Adrenal gland (tissue), 9 donors: ENCODE measurements at regions not wholly inside any gene's neighbourhood (a gene's known extent, or its start where the extent isn't known, plus 50 kb on each side); places are given as distances from the start of the nearest gene placed in this dataset.

ENCODE experiments used
- DNase-seq, 7 donors: peaks; one replicate each; pipeline ENCODE4 v3.0.0-alpha.2; 2019 to 2020
- H3K27ac ChIP-seq, 5 donors: fragments of 200-600 bp; sonication (generic) in 4 of 5; 1 replicate in 3 of 5; 2 replicates in 2 of 5; pipeline versions ENCODE4 v1.5.1 to v1.8.0; 2016 to 2020; ENCODE audit warnings: mild to moderate bottlenecking in 1 of 5
- H3K27me3 ChIP-seq: fragments of 200-600 bp; 2 replicates; pipeline ENCODE4 v1.8.0; 2021
- H3K36me3 ChIP-seq, 2 donors: fragments of 200-600 bp; replicated peaks in 1 of 2; 1 replicate in 1 of 2; 2 replicates in 1 of 2; pipeline versions ENCODE4 v1.5.1 to v1.8.0; 2018 to 2022
- H3K4me1 ChIP-seq, 2 donors: fragments of 200-600 bp; replicated peaks in 1 of 2; 1 replicate in 1 of 2; 2 replicates in 1 of 2; pipeline versions ENCODE4 v1.5.1 to v1.8.0; 2018 to 2021
- H3K4me3 ChIP-seq, 4 donors: fragments of 200-600 bp; sonication (generic) in 3 of 4; one replicate each; pipeline ENCODE4 v1.5.1; 2016 to 2018
- H3K9me3 ChIP-seq, 3 donors: fragments of 200-600 bp; sonication (generic) in 1 of 3; replicated peaks in 1 of 3; 1 replicate in 2 of 3; 2 replicates in 1 of 3; pipeline versions ENCODE4 v1.5.1 to v1.8.0; 2016 to 2021
- POLR2A ChIP-seq, 2 donors: fragments of 450-650 bp; IDR thresholded peaks; one replicate each; pipeline ENCODE4 v1.6.1; 2017; ENCODE audit warnings: antibody characterized with exemption in 2 of 2, mild to moderate bottlenecking in 2 of 2, moderate library complexity in 1 of 2
- WGBS, 4 donors: extraction: QIAGEN DNeasy Blood & Tissue Kit in 2 of 4; methylation state at CpG; one replicate each; pipeline versions ENCODE4 v1.1.5 to v1.1.7; 2013 to 2017; 5-methylcytosine and 5-hydroxymethylcytosine counted together
- intact Hi-C, 2 donors: fragments of 100-400 bp; cut with DNase I; formaldehyde crosslinking; loops; one replicate each; pipeline versions ENCODE4 v1.14.1 to v1.15.0; 2022 to 2023
- TF ChIP-seq, protein P1 (sequence below), 6 experiments: fragments of 450-650 bp in 4 of 6; fragments of 200-600 bp in 2 of 6; sonication (generic) in 1 of 6; IDR thresholded peaks; 1 replicate in 5 of 6; 2 replicates in 1 of 6; pipeline versions ENCODE4 v1.5.1 to v1.8.0; 2016 to 2021; ENCODE audit warnings: antibody characterized with exemption in 6 of 6, mild to moderate bottlenecking in 2 of 6, moderate library complexity in 1 of 6
- donor health status: healthy with polysubstance abuse.
- donor health status: Bipolar disorder and iron deficiency.
- donor health status: DM: yes; HTN: yes; CAD: no.
- donor health status: DM: no; HTN: no; CAD: no.
- donor health status: DM: no; HTN: no; CAD: no.

DNA sequence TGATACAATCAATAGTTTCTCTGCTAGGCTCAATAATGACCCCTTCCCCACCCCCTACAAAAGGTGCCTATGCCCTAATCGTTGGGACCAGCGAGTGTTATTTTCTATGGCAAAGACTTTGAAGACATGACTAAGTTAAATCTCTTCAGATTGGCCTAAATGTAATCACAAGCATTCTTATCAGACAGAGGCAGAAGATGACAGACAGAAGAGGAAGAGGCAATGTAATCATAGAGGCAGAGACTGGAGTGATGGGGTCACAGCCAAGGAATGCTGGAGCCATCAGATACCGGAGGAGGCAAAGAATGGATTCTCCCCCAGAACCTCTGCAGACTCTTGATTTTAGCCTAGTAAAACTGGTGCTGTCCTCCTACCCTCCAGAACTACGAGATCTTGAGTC is 159.3 kb downstream of the EDN1 start:
- no peaks in the 10 kb centered on the region for H3K4me1 ChIP-seq
- no peaks in the 10 kb centered on the region for H3K9me3 ChIP-seq
- no peaks in the 10 kb centered on the region for H3K36me3 ChIP-seq
- H3K4me3 ChIP-seq, result no peak overlapping the region
- intact Hi-C loops, result no loop called here
- no peaks in the 10 kb centered on the region for H3K27me3 ChIP-seq
- DNase-seq, result no peak
- 76 to 92% (median 88%) methylated on average over 4 of the region's 4 CpGs for WGBS, 4 donors
- no peak for TF ChIP-seq POLR2A (IDR thresholded peaks at IDR 0.05)
- TF ChIP-seq, protein P1, sequence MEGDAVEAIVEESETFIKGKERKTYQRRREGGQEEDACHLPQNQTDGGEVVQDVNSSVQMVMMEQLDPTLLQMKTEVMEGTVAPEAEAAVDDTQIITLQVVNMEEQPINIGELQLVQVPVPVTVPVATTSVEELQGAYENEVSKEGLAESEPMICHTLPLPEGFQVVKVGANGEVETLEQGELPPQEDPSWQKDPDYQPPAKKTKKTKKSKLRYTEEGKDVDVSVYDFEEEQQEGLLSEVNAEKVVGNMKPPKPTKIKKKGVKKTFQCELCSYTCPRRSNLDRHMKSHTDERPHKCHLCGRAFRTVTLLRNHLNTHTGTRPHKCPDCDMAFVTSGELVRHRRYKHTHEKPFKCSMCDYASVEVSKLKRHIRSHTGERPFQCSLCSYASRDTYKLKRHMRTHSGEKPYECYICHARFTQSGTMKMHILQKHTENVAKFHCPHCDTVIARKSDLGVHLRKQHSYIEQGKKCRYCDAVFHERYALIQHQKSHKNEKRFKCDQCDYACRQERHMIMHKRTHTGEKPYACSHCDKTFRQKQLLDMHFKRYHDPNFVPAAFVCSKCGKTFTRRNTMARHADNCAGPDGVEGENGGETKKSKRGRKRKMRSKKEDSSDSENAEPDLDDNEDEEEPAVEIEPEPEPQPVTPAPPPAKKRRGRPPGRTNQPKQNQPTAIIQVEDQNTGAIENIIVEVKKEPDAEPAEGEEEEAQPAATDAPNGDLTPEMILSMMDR (IDR thresholded peaks at IDR 0.05), result no peak
- no peak overlapping the region for H3K27ac ChIP-seq

DNA sequence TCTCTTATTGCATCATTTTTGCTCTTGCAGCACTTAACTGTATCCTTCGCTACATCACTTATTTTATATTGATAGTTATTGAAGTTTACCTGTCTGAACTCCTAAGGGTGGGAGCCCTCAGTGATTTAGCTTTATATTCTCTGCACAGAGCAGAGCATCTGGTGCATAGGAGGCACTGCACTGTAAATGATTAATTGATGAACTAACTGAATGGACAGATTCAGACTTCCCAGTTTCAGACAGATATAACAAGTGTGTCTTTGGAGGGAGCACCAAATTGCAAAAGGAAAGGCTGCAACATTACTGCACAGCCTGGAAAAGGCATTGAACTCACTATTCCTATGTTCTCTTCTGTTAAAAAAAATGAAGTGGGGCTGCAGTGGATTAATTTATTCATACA is 160.3 kb downstream of the EDN1 start:
- TF ChIP-seq, protein P1 (IDR thresholded peaks at IDR 0.05), result no peak
- TF ChIP-seq POLR2A (IDR thresholded peaks at IDR 0.05), result no peak
- WGBS, 4 donors, result 90 to 96% (median 94%) methylated on average over 1 of the region's 1 CpG
- H3K27ac ChIP-seq, result no peak overlapping the region
- no peaks in the 10 kb centered on the region for H3K27me3 ChIP-seq
- no peak overlapping the region for H3K4me3 ChIP-seq
- DNase-seq, result no peak
- intact Hi-C loops, result no loop called here
- H3K36me3 ChIP-seq, result no peaks in the 10 kb centered on the region
- H3K9me3 ChIP-seq, result no peaks in the 10 kb centered on the region
- H3K4me1 ChIP-seq, result no peaks in the 10 kb centered on the region

DNA sequence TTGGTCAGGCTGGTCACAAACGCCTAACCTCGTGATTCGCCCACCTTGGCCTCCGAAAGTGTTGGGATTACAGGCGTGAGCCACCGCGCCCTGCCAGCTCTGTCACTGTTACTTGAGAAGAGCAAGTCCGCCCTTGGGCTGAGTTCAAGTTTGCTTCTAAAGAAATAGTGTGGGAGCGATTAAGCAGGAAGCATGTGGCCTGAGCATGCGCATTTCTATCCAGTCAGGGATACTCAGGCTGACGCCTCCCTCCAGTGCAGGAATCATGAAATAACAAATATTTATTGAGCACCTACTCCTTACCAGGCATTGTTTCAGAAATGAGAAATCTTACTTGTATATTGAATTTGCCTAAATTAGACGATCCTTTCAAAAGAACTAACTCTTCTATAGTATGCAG is 166.2 kb downstream of the EDN1 start:
- 87 to 94% (median 92%) methylated on average over 12 of the region's 12 CpGs for WGBS, 4 donors
- Histone ChIP-seq H3K27ac (no peak overlapping the region), H3K4me1 (no peaks in the 10 kb centered on the region), H3K36me3 (no peaks in the 10 kb centered on the region), H3K27me3 (no peaks in the 10 kb centered on the region), H3K9me3 (no peaks in the 10 kb centered on the region), H3K4me3 (no peak overlapping the region)
- DNase-seq, result no peak
- no peak for TF ChIP-seq POLR2A (IDR thresholded peaks at IDR 0.05)
- TF ChIP-seq, protein P1 (IDR thresholded peaks at IDR 0.05), result no peak
- intact Hi-C loops, result no loop called here

DNA sequence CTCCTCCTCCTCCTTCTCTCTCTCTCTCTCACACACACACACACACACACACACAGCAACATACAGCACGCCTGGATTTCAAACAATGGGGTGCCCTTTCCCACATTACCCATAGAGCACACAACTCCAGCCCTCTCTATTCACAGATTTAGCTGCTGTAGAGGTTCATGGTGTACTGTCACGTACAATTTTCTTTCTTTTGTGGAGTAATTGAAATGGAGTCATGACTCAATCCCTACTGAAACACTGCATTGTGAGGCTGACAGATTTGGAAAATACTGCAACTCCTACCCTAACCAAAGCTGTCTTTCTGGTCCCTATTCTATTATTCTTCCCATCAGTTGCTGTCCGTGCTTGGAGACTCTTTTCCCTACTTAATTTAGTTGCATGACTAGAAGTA is 166.9 kb downstream of the EDN1 start:
- H3K9me3 ChIP-seq, result no peaks in the 10 kb centered on the region
- no peak overlapping the region for H3K4me3 ChIP-seq
- H3K27me3 ChIP-seq, result no peaks in the 10 kb centered on the region
- TF ChIP-seq, protein P1 (IDR thresholded peaks at IDR 0.05), result no peak
- TF ChIP-seq POLR2A (IDR thresholded peaks at IDR 0.05), result no peak
- no peaks in the 10 kb centered on the region for H3K36me3 ChIP-seq
- no peaks in the 10 kb centered on the region for H3K4me1 ChIP-seq
- DNase-seq, result no peak
- intact Hi-C loops, result no loop called here
- H3K27ac ChIP-seq, result no peak overlapping the region
- WGBS, 4 donors, result 70 to 77% (median 74%) methylated on average over 3 of the region's 3 CpGs
